A673 (cell line): ENCODE measurements at regions not wholly inside any gene's neighbourhood (a gene's known extent, or its start where the extent isn't known, plus 50 kb on each side); places are given as distances from the start of the nearest gene placed in this dataset.

Experiments used
- CTCF ChIP-seq: fragments of 300-800, 200-600 bp; sonication (generic); conservative IDR thresholded peaks from 2 replicates; pipeline ENCODE4 v1.5.1; 2017; ENCODE audit warnings: low read depth, mild to moderate bottlenecking, antibody characterized with exemption, low read length, moderate library complexity, mixed read lengths
- EZH2 ChIP-seq: fragments of 200-600 bp; sonication (generic); IDR thresholded peaks from 2 replicates; pipeline ENCODE4 v1.6.1; 2017; ENCODE audit warnings: borderline replicate concordance, low read depth, mild to moderate bottlenecking, mixed read lengths, antibody characterized with exemption, low read length; ENCODE audit not compliant: poor library complexity, severe bottlenecking

- TF ChIP-seq CTCF (no peak), EZH2 (no peak)
Measured at GRCh38 chr6:156634048-156634447, 143.1 kb upstream of the ARID1B start.
